ENCODE measurements at regions not wholly inside any gene's neighbourhood (a gene's known extent, or its start where the extent isn't known, plus 50 kb on each side); places are given as distances from the start of the nearest gene placed in this dataset.
"Not testable (repeated sequence)": the region's sequence is repeated elsewhere in the genome, so short reads cannot be mapped to it uniquely, and the experiment has no call there.

DNA sequence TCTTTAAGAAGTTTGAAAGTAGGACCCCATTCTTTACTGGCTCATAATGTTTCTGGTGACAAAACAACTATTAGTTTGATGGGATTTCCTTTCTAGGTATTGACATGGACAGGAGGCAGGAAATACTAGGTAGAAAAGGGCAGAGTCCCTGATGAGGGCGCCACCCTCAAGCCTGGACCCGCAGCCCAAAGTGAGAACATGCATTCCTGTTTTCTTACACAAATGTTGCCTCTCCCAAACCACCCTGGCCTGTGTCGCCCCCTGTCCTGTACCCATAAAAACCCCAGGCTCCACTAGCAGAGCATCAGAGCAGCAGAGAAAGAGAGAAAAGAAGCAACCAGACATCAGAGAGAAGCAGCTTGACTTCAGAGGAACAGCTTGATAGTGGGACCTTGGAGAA is 1055.2 kb upstream of the POT1 start:
- DNase-seq: no peak

DNA sequence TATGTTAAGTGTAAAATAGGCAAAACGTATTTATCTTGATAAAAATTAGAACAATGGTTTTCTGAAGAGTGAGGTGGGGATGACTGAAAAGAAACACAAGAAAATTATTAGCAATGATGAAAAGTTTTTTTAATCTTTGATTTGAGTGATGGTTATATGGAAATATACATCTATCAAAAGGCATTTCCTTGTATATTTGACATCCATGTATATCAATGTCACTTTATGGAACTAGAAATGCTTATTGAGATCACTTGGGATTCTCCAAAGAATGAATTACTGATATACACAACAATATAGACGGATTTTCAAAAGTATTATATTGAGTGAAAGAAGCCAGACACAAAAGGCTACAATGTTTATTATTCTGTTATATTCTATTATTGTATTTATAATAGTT is 1042.0 kb upstream of the POT1 start:
- no peak for DNase-seq

DNA sequence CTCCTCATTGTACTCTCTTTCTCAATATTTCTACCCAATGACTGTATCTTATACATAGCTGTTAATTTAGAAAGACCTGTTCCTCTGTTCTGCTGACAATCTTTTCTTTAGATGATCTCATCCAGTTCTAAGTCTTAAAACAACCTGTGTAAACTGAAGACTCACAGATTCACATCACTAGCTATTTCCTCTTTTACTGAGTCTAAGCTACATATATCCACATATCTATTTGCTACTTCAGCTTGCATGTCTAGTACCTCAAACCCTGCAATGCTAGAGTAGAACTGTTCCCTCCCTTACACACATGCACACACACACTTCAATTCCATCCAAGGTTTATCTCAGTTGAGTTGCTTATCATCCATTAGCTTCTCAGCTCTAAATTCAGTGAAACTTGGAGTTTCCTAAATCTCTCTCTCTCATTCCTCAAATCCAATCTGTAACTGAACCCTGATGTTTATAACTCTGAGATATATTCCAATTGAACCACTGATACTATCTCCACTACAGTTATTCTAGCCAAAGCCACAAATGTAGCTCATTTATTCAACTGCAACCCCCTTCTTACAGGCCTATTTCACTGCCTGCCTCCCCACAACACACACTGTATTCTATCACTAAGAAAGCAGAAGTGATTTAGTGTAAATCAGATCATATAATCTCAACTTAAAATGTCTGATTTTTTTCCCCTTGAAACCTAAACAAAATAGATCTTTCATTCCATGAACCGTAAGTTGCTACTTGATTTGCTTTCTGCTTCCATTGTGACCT is 1036.8 kb upstream of the POT1 start:
- DNase-seq: no peak

DNA sequence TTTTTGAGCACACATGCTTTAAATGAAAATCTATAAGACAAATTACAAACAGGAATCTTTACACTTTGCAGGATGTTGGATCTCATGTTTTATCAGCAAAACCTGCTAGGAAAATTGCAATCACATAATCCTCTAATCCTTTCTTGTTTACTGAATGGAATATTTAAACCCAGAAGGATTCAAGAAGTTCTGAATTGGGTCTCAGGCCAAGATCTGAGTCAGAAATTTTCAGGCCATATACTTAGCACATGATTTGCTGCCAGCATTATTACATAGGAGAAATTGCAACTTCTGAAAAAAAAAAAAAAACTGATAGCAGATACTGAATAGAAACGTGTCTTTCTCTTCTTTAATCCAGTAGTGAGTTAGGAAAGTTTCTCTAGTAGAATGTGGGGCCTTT is 1005.3 kb upstream of the POT1 start:
- no peak for DNase-seq

DNA sequence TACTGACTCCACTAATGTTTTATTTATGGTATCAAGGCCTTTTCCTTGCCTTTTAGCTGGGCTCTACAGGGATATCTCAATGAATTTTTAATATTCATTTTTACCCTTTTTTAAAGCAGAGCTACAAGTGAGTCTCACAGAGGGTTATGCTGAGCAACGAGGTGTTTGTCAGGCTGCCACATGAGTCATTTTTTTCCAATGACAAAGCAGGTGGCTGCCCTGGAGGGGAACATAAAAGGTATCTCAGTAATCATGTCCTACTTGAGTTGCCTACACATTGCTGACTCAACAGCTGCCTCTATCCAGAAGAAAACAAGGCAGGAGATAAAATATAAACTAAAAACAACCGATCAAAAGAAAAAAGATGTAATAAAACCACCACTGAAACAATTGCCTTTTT is 1004.9 kb upstream of the POT1 start:
- DNase-seq: no peak

DNA sequence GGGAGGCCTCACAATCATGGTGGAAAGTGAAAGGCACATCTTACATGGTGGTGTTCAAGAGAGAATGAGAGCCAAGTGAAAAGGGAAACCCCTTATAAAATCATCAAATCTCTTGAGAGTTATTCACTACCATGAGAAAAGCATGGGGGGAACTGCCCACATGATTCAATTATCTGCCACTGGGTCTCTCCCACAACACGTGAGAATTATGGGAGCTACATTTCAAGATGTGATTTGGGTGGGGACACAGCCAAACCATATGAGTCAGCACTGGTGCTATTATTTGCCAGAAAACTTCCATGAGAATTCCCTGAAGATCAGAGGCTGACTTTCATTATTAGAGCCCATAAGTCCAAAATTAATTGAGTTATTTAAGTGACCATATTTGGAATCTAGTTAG is 1001.2 kb upstream of the POT1 start:
- no peak for DNase-seq

DNA sequence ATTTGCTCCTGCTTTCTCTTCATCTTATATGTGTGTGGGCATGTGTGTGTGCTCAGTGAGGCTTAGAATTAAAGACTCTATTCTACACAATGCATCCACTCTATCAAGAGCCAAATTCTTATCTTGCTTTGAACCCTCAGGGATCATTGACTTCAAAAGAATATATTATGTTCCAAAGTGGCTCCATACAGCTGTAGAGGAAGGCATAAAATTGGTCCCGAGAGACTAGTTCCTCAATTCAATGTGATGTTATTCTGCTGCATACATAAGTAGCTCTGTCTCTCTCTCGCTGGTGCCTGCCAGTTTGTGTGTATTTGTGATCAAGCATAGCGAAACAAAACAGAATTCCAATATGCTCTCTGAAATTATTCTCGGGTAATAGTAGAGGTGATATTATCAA is 997.9 kb upstream of the POT1 start:
- DNase-seq: no peak

DNA sequence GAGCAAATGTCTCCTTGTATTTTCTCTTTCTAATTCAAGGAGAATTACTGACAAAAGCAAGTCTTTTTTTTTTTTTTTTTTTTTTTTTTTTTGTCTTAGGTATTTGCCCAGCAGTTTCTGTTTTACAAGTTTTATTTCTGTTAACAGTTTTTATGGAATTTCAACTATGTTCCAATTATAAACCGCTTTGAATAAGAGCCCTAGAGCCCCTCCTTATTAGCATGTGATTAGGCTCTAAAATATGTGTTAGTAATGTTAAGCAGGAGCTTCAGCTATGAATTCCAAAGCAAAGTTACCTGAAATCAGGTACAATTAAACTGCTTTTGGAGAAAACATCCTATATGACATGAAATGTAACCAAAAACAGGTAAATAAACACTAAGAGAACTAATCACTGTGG is 997.0 kb upstream of the POT1 start:
- DNase-seq: no peak

DNA sequence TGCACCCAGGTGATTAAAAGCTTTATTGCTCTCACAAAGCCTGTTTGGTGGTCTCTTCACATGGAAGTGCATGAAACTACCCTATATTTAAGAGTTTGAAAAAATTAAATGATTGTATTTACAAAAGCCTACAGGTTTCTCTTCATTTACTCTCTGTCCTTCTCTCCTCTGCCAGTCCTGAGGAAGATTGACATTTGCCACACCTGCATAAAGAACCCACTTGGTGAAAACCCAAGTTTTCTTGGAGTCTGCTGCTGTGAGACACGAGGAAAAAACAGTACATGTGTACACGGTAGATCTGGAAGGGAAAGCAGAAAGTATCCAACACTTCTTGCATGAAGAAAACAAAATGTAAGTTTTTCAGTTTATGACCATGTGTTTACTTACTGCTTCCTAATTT is 994.4 kb upstream of the POT1 start:
- DNase-seq: no peak

DNA sequence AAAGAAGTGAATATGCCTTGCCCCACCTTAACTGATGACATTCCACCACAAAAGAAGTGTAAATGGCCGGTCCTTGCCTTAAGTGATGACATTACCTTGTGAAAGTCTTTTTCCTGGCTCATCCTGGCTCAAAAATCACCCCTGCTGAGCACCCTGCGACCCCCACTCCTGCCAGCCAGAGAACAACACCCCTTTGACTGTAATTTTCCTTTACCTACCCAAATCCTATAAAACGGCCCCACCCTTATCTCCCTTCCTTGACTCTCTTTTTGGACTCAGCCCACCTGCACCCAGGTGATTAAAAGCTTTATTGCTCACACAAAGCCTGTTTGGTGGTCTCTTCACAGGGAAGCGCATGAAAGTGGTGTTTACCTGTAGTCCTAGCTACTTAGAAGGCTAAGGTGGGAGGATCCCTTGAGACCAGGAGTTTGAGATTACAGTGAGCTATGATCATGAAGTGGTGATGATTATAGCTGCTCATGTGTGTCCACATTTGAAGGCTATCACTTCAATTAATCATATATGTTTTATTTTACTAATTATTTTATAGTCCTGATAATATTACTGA is 985.8 kb upstream of the POT1 start:
- DNase-seq: not testable (repeated sequence)

DNA sequence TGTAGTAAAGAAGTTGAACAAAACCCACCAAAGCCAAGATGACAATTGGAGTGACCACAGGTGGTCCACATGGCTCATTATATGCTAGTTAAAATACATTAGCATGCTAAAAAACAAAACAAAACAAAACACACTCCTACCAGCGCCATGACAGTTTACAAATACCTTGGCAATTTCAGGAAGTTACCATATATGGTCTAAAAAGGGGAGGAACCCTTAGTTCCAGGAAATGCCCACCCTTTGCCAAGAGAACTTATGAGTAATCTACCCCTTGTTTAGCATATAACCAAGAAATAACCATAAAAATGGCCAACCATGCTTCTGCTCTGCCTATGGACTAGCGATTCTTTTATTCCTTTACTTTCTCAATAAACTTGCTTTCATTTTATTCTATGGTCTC is 979.1 kb upstream of the POT1 start:
- DNase-seq: no peak

DNA sequence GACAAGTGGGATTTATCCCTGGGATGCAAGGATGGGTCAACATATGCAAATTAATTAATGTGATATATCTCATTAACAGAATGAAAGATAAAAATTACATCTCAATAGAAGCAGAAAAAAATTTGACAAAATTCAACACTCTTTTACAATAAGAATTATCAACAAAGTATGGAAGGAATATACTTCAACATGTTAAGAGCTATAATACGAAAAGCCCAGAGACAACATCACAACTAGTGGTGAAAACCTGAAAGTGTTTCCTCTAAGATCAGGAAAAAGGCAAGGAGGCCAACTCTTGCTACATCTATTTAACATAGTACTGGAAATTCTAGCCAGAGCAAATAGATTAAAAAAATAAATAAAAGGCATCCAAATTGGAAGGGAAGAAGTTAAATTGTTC is 970.0 kb upstream of the POT1 start:
- DNase-seq: no peak

DNA sequence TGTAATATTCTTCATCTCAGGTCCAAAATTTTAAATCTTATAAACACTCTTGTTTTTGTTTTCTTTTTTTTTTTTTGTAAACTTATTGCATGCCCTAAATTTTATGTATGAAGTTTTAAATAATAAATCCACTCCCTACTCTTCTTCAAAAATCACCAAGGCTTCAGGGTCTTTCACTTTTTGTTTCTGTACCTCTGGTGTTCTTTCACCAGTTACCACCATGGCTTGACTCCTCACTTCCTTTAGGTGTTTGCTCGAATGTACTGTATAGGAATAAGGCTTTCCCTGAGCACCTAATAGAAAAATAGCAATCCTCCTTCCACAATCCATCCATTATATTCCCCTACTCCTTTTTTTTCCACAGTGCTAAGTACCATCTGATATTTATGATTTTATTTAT is 962.8 kb upstream of the POT1 start:
- no peak for DNase-seq

DNA sequence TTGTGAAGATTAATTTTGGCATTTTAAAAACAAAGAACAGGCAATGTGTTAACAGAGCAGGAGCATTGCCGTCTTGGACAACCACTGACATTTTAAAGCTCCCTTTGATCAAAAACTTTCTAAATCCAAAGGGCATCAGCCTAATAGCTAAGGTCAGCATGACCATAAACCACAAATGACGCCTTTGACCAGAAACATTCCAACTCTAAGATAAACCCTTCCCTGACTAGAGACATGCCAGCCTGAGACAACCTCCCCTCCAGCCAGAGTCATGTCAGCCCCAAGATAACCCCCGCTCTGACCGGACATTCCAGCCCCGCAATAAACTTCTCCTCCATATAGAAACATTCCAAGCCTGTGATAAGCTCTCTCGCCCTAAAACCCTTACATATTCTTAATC is 949.4 kb upstream of the POT1 start:
- DNase-seq: no peak

DNA sequence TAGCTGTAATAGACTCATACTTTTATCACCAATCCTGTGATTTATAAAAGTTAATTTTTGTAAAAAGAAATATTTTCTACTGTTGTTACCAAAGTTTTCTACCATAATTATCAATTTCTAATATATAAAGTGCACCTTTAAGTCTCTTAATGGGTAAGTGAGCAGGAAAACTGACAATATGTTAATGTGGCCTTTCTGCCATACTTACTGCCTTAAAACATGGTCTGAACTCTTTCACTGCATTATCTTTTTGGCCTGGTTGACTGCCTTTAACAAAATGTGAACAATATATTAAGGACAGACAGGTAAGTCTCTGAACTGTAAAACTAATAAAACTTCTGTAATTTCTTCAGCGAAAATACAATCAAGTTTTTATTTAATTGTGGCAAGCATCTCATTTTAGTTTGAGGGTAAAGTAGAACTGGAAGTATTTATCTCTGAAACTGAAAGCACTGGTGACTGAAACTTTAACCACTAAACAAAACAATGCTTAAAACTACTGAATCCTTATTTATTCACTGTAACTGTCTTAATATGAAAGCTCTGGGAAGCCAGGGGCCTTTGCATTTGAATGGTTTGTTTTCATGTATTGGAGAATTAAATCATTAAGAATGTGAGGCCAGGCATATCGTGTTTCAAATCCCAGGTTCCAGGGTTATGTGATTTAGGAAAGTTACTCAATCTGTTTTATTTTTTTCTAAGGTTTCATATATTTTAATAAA is 948.8 kb upstream of the POT1 start:
- no peak for DNase-seq

DNA sequence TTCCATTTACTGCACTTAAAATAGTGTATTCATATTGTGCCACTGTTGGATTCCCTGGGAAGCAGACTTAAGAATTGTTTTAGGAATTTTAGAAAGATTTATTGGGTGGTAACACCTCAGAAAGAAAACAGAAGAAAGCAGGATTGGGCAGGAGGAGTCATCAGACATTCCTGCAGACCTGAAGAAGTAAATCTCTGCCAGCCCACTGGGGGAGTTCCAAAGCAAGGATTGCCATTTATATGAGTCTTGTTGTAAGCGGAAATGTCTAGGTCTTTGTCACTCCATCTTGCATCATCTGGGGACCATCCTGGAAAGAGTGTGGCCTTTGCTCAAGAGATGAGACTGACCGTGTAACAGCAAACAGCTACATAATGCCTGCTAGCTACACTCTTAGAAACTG is 947.6 kb upstream of the POT1 start:
- no peak for DNase-seq

DNA sequence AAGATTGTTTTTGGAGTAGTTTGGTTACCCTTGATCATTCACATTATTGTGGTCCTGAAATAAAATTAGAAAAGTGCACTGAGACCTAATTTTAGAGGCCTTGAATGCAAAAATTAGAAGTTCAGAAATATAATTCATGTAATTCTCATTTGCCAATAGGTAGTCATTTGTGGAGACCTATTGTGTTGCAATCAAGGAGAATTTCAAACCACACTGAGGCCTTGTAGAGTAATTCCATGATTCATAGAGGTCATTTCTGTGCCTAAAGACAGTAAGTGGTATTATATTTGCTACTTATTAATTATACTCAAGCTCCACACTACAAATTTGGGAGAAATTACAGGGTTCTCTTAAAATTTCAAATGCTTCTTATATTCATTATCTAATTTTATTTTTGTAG is 946.8 kb upstream of the POT1 start:
- no peak for DNase-seq

DNA sequence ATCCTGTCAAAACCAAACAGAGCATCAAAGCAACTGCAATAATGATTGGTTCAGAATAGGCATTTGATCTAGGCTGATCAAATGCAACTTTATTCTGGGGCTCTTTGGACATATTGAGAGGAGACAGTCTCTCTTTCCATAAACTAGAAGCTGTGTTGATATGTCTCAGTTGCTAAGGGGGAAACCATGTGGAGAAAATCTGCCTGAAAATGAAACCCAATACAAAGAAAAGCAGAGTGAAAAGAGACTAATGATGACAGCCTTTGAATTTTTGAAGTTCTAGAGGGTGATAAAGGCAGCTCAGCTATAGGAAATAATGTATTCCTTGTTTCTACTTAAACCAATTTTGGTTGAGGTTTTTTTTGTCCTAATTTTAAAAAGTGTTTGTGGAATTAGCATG is 941.8 kb upstream of the POT1 start:
- DNase-seq: no peak

DNA sequence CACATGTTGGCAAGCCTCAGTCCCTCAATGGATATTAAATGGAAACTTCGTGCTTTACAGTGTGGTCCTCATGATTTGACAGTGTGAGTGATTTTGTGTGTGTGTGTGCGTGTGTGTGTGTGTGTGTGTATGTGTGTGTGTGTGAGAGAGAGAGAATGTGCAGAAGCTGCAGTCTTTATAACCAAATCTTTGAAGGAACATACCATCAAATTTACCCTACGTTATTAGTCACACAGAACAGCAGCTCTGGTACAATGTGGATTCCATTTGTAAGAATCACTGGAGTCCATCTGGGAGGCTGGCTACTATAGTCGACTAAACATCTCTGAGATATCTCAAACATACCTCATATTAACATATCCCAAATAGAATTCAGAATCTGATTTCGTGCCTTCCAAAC is 928.0 kb upstream of the POT1 start:
- no peak for DNase-seq

DNA sequence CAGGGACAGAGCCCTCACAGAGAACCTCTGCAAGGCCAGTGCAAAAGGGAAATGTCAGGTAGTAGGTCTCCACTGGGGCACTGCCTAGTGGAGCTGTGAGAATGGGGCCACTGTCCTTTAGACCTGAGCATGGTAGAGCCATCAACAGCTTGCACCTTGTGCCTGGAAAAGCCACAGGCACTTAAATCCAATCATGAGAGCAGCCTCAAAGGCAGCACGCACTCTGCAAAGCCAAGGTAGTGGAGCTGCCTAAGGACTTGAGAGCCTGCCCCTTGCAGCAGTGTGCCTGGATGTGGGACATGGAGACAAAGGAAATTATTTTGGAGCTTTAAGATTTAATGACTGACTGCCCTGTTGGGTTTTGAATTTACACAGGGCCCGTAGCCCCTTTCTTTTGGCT is 918.5 kb upstream of the POT1 start:
- no peak for DNase-seq

DNA sequence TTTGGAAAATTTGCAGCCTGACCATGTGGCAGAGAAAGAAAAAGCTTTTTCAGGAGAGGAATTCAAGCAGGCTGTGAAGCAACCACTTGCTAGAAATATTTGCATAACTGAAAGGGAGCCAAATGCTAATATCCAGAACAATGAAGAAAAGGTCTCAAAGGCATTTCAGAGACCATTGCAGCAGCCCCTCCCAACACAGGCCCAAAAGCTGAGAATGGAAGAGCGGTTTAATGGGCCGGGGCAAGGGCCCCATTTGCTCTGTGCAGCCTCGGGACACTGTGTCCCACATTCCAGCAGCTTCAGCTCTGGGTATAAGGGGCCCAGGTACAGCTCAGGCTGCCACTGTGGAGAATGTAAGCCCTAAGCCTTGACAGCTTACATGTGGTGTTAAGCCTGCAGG is 918.1 kb upstream of the POT1 start:
- DNase-seq: no peak

DNA sequence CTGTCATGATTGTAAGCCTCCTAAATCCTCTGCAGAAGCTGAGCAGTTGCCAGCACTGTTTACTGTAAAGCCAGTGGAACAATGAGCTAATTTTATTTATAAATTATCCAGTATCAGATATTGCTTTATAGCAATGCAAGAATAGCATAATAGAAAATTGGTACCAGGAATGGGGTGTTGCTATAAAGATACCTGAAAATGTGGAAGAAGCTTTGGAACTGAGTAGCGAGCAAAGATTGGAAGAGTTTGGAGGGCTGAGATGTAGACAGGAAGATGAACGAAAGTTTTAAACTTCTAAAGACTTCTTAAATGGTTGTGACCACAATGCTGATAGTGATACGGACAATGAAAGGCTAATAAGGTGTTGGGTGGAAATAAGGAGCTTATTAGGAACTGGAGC is 917.4 kb upstream of the POT1 start:
- no peak for DNase-seq

DNA sequence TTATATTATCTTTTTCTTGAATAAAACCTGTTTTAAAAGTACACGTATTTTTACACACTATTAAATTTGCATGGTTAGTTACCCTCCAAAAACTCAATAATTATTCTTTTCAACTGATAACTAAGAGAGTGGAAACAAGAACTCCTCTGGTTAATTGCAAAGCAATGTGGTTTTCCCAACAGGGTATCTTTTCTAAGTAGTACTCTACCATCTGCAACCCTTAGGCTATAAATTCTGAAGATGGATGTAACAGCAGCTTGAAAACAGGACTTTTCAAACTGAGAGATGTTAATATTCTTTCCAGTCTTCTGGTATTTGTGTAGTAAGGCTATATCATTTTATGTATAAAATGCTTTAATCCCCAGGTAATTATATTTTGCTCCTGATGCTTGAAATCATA is 916.1 kb upstream of the POT1 start:
- DNase-seq: no peak

DNA sequence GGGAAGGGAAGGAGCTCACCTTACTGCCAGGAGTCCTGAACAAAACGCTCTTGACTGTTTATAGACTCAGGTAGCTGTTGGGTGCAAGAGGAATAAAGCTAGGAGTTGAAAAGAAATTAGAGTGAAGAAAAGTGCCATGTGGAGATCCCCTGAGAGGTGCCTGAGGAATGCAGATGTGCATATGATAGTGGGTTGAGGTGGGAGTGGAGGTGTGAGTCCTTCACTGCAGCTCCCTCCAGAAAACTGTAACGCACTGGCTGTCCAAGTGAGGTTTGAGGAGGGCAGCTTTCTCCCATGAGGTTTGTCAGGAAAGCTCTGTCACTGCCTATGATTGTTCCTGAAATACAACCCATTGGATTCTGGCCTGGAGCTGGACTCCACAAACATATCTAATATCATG is 904.8 kb upstream of the POT1 start:
- DNase-seq: no peak

DNA sequence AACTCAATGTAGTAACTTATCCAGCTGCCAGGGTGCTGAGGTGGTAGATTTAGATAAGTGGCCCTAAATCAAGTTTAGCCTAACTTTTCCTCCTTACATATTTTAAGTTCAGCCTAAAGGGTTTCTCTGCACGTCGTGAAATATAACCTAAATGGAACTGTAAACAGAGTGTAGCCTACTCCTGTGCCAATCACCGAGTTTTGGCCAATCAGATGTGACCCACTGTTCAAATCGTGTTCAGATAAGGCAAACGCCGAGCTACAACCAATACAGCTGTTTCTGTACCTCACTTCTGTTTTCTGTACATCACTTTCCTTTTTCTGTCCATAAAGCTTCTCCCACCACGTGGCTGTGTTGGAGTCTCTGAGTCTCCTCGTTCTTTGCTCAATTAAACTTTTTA is 904.2 kb upstream of the POT1 start:
- DNase-seq: no peak
